DMS53 (cell line): ENCODE measurements at regions not wholly inside any gene's neighbourhood (a gene's known extent, or its start where the extent isn't known, plus 50 kb on each side); places are given as distances from the start of the nearest gene placed in this dataset.

Source experiments
- DNase-seq: peaks from one replicate; lab custom pipeline; 2025; lab: John Stamatoyannopoulos, UW

GRCh38 chr1:235027076-235027861, 101.4 kb downstream of the TOMM20 start:
- DNase-seq = no peak

- DNase-seq = no peak
These were observed 103.1 kb downstream of the TOMM20 start for GRCh38 chr1:235025422-235025984.

- no peak for DNase-seq
These were observed 103.8 kb downstream of the TOMM20 start for GRCh38 chr1:235024711-235025421.

GRCh38 chr1:235023711-235024439, 104.8 kb downstream of the TOMM20 start:
- no peak for DNase-seq

- no peak for DNase-seq
These were observed 105.5 kb downstream of the TOMM20 start for GRCh38 chr1:235022981-235023710.

GRCh38 chr1:235022341-235022980, 106.2 kb downstream of the TOMM20 start:
- no peak for DNase-seq

- DNase-seq = no peak
These were observed 106.8 kb downstream of the TOMM20 start for GRCh38 chr1:235021815-235022214.

- no peak for DNase-seq
These were observed 107.3 kb downstream of the TOMM20 start for GRCh38 chr1:235021321-235021720.

- DNase-seq = no peak
These were observed 108.7 kb downstream of the TOMM20 start for GRCh38 chr1:235019961-235020360.

GRCh38 chr1:235019471-235019870, 109.2 kb downstream of the TOMM20 start:
- no peak for DNase-seq

- DNase-seq = no peak
These were observed 109.8 kb downstream of the TOMM20 start for GRCh38 chr1:235018720-235019444.

GRCh38 chr1:235018161-235018560, 110.5 kb downstream of the TOMM20 start:
- no peak for DNase-seq

- peak; percentile 49 for DNase-seq
These were observed 110.9 kb downstream of the TOMM20 start for GRCh38 chr1:235017719-235018118.

- DNase-seq = no peak
These were observed 111.4 kb downstream of the TOMM20 start for GRCh38 chr1:235017191-235017590.

GRCh38 chr1:235015291-235015985, 113.2 kb downstream of the TOMM20 start:
- DNase-seq = no peak

GRCh38 chr1:235014756-235015155, 113.9 kb downstream of the TOMM20 start:
- no peak for DNase-seq

- no peak for DNase-seq
These were observed 115.1 kb downstream of the TOMM20 start for GRCh38 chr1:235013512-235013911.

GRCh38 chr1:235012436-235013210, 116.0 kb downstream of the TOMM20 start:
- no peak for DNase-seq
